ENCODE measurements at regions not wholly inside any gene's neighbourhood (a gene's known extent, or its start where the extent isn't known, plus 50 kb on each side); places are given as distances from the start of the nearest gene placed in this dataset.

GRCh38 chr6:81515562-81516453, 236.7 kb downstream of the TENT5A start:
- TF ChIP-seq CTCF (IDR thresholded peaks at IDR 0.05), result no peak
- no peak for TF ChIP-seq POLR2A (IDR thresholded peaks at IDR 0.05)
